CD4-positive, alpha-beta T cell (primary cell): ENCODE measurements at regions not wholly inside any gene's neighbourhood (a gene's known extent, or its start where the extent isn't known, plus 50 kb on each side); places are given as distances from the start of the nearest gene placed in this dataset.

Source experiments
- ATAC-seq: fragments of 200-7000 bp; cut with Tn5 transposase; one replicate; pipeline ENCODE4 v1.10.0; 2022; ENCODE audit warnings: mild to moderate bottlenecking; ENCODE audit not compliant: poor library complexity
- CTCF ChIA-PET: fragments of 350-600 bp; sonication (Branson Sonifier 250); formaldehyde crosslinking; loops from one replicate; lab custom pipeline; 2021; ENCODE audit warnings: antibody characterized with exemption, inconsistent platforms; lab: Charles Lee
- POLR2A ChIA-PET: fragments of 350-600 bp; sonication (Branson Sonifier 250); formaldehyde crosslinking; loops from one replicate; lab custom pipeline; 2021; ENCODE audit warnings: antibody characterized with exemption, inconsistent platforms; lab: Charles Lee
- DNase-seq, 14 experiments: peaks; one replicate each; pipeline ENCODE4 v3.0.0-alpha.2; 2013 to 2020; ENCODE audit warnings: mixed read lengths in 2 of 14
- H3K27ac ChIP-seq, 2 donors: one replicate each; pipeline versions ENCODE4 v1.5.1 to v1.7.0; 2013; ENCODE audit warnings: low read length in 2 of 2, low read depth in 1 of 2, mild to moderate bottlenecking in 1 of 2
- H3K27me3 ChIP-seq, 2 experiments: 1 replicate in 1 of 2; 2 replicates in 1 of 2; pipeline versions ENCODE4 v1.6.1 to v1.7.0; 2013; ENCODE audit warnings: low read length in 2 of 2, control low read depth in 1 of 2, mild to moderate bottlenecking in 1 of 2, moderate library complexity in 1 of 2; ENCODE audit not compliant: insufficient read depth in 2 of 2, control insufficient read depth in 1 of 2
- H3K36me3 ChIP-seq: one replicate; pipeline ENCODE4 v1.6.1; 2013; ENCODE audit warnings: low read length, control low read depth; ENCODE audit not compliant: insufficient read depth
- H3K4me1 ChIP-seq: one replicate; pipeline ENCODE4 v1.6.1; 2013; ENCODE audit warnings: low read length, control low read depth; ENCODE audit not compliant: insufficient read depth
- H3K4me3 ChIP-seq: one replicate; pipeline ENCODE4 v1.5.1; 2013; ENCODE audit warnings: mild to moderate bottlenecking, low read length, moderate library complexity
- H3K9me3 ChIP-seq, 2 experiments: 1 replicate in 1 of 2; 2 replicates in 1 of 2; pipeline versions ENCODE4 v1.6.1 to v1.7.0; 2013; ENCODE audit warnings: low read length in 2 of 2, mild to moderate bottlenecking in 2 of 2, control low read depth in 1 of 2, moderate library complexity in 1 of 2; ENCODE audit not compliant: control insufficient read depth in 1 of 2, insufficient read depth in 1 of 2
- H3K27ac Mint-ChIP-seq: one replicate; pipeline ENCODE4 v1.8.0; 2020; ENCODE audit warnings: mixed read lengths
- H3K27me3 Mint-ChIP-seq: one replicate; pipeline ENCODE4 v1.8.0; 2021; ENCODE audit warnings: mixed read lengths
- H3K36me3 Mint-ChIP-seq: one replicate; pipeline ENCODE4 v1.8.0; 2021; ENCODE audit warnings: low read depth, mixed read lengths
- H3K4me1 Mint-ChIP-seq: one replicate; pipeline ENCODE4 v1.8.0; 2021; ENCODE audit warnings: low read depth, mixed read lengths
- H3K4me3 Mint-ChIP-seq: one replicate; pipeline ENCODE4 v1.8.0; 2020; ENCODE audit warnings: mild to moderate bottlenecking, mixed read lengths
- H3K9me3 Mint-ChIP-seq: one replicate; pipeline ENCODE4 v1.8.0; 2020; ENCODE audit warnings: mixed read lengths
- CTCF ChIP-seq: fragments of 200-600 bp; IDR thresholded peaks from one replicate; pipeline ENCODE4 v1.8.0; 2022; ENCODE audit warnings: antibody characterized with exemption, mild to moderate bottlenecking
- intact Hi-C, 2 experiments: fragments of 100-400 bp; cut with DNase I in 1 of 2; cut with micrococcal nuclease in 1 of 2; formaldehyde crosslinking; loops; one replicate each; pipeline versions ENCODE4 v1.15.1 to v1.9.0; 2023 to 2025; cut with DNase I, micrococcal nuclease

- H3K27me3 ChIP-seq: no peaks in the 10 kb centered on the region
- no peak for ATAC-seq
- no peak for DNase-seq
- no peak overlapping the region for H3K27ac ChIP-seq
- no peak overlapping the region for H3K4me3 Mint-ChIP-seq
- H3K9me3 Mint-ChIP-seq: peaks cover 2% of the 10 kb centered on the region
- no peak overlapping the region for H3K4me3 ChIP-seq
- no peak for TF ChIP-seq CTCF
- peaks cover 0 to 31% of the 10 kb centered on the region in 2 experiments for H3K9me3 ChIP-seq
- ChIA-PET POLR2A (no interaction called here), CTCF (interaction anchor here (1.0 kb wide), 1 partner anchor 11 kb away, joined by 4 read pairs; no protein-coding TSS in a partner anchor)
- H3K27me3 Mint-ChIP-seq: peaks cover 4% of the 10 kb centered on the region
- intact Hi-C loops: no loop called here
- no peaks in the 10 kb centered on the region for H3K36me3 ChIP-seq
- H3K4me1 Mint-ChIP-seq: no peaks in the 10 kb centered on the region
- H3K36me3 Mint-ChIP-seq: no peaks in the 10 kb centered on the region
- H3K4me1 ChIP-seq: no peaks in the 10 kb centered on the region
- H3K27ac Mint-ChIP-seq: no peak overlapping the region
Observed at GRCh38 chr5:2686321-2687124, 65.0 kb downstream of the IRX2 start.

- intact Hi-C loops: no loop called here
- TF ChIP-seq CTCF: no peak
- Histone ChIP-seq H3K36me3 (no peaks in the 10 kb centered on the region), H3K27ac (no peak overlapping the region), H3K27me3 (no peaks in the 10 kb centered on the region), H3K9me3 (peaks cover 0 to 31% of the 10 kb centered on the region in 2 experiments), H3K4me1 (no peaks in the 10 kb centered on the region), H3K4me3 (no peak overlapping the region)
- ChIA-PET CTCF (interaction anchor here (1.0 kb wide), 1 partner anchor 10 kb away, joined by 4 read pairs; no protein-coding TSS in a partner anchor), POLR2A (no interaction called here)
- no peak for DNase-seq
- ATAC-seq: no peak
- no peaks in the 10 kb centered on the region for H3K36me3 Mint-ChIP-seq
- no peak overlapping the region for H3K27ac Mint-ChIP-seq
- H3K27me3 Mint-ChIP-seq: peaks cover 4% of the 10 kb centered on the region
- peaks cover under 1% of the 10 kb centered on the region for H3K9me3 Mint-ChIP-seq
- no peaks in the 10 kb centered on the region for H3K4me1 Mint-ChIP-seq
- H3K4me3 Mint-ChIP-seq: no peak overlapping the region
Observed at GRCh38 chr5:2685651-2686272, 65.7 kb downstream of the IRX2 start.

GRCh38 chr5:2684606-2685005 is 66.9 kb downstream of the IRX2 start:
- DNase-seq (no peak), ATAC-seq (no peak)
- H3K4me1 ChIP-seq: no peaks in the 10 kb centered on the region
- Mint-ChIP-seq H3K9me3 (no peaks in the 10 kb centered on the region), H3K27me3 (peaks cover 4% of the 10 kb centered on the region), H3K4me3 (no peak overlapping the region), H3K36me3 (no peaks in the 10 kb centered on the region), H3K27ac (no peak overlapping the region), H3K4me1 (no peaks in the 10 kb centered on the region)
- POLR2A ChIA-PET: no interaction called here
- H3K36me3 ChIP-seq: no peaks in the 10 kb centered on the region
- H3K4me3 ChIP-seq: no peak overlapping the region
- intact Hi-C loops: no loop called here
- H3K9me3 ChIP-seq: peaks cover 0 to 31% of the 10 kb centered on the region in 2 experiments
- CTCF ChIA-PET: no interaction called here
- TF ChIP-seq CTCF: no peak
- H3K27ac ChIP-seq: no peak overlapping the region
- no peaks in the 10 kb centered on the region for H3K27me3 ChIP-seq
